ENCODE measurements at regions not wholly inside any gene's neighbourhood (a gene's known extent, or its start where the extent isn't known, plus 50 kb on each side); places are given as distances from the start of the nearest gene placed in this dataset.

DNA sequence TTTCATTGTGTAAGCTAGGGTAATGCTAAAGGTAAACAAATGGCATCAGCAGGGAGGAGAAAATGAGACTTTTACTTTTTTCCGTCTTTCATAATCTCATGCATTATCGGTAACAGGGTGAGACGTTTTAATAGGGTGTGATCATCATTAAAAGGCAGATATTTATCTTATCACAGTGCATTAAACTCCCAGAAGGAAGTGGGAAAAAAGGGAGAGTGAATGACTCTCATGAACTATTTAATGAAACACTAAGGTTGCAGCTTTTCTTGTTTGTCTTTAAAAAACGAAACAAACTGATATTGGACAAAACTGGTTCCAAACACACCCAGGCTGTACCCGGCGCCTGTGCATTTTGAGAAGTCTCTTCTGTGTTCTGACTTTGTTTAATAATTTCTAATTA, 1936.8 kb upstream of the PIK3C3 start:
- TF ChIP-seq, protein P1, sequence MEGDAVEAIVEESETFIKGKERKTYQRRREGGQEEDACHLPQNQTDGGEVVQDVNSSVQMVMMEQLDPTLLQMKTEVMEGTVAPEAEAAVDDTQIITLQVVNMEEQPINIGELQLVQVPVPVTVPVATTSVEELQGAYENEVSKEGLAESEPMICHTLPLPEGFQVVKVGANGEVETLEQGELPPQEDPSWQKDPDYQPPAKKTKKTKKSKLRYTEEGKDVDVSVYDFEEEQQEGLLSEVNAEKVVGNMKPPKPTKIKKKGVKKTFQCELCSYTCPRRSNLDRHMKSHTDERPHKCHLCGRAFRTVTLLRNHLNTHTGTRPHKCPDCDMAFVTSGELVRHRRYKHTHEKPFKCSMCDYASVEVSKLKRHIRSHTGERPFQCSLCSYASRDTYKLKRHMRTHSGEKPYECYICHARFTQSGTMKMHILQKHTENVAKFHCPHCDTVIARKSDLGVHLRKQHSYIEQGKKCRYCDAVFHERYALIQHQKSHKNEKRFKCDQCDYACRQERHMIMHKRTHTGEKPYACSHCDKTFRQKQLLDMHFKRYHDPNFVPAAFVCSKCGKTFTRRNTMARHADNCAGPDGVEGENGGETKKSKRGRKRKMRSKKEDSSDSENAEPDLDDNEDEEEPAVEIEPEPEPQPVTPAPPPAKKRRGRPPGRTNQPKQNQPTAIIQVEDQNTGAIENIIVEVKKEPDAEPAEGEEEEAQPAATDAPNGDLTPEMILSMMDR (IDR thresholded peaks at IDR 0.05), result no peak
- TF ChIP-seq POLR2A (IDR thresholded peaks at IDR 0.05), result no peak
